GM13977 (cell line): ENCODE measurements at regions not wholly inside any gene's neighbourhood (a gene's known extent, or its start where the extent isn't known, plus 50 kb on each side); places are given as distances from the start of the nearest gene placed in this dataset.

ENCODE experiments used
- DNase-seq: peaks from one replicate; pipeline ENCODE4 v3.0.0; 2012; ENCODE audit warnings: low spot score
- in situ Hi-C: fragments of 300-500 bp; cut with MboI; formaldehyde crosslinking; loops from one replicate; pipeline ENCODE4 v1.12.0; 2022; ENCODE audit warnings: low sequenced_read_pairs, low pct_unique_long_range_greater_than_20kb, mixed read lengths, inconsistent platforms; ENCODE audit not compliant: unreplicated experiment
- TF ChIP-seq, protein P1 (sequence below): IDR thresholded peaks from 2 replicates; pipeline ENCODE4 v1.5.1; 2012; ENCODE audit warnings: mild to moderate bottlenecking, control low read depth; ENCODE audit not compliant: insufficient read depth; ENCODE audit errors: extremely low read depth, missing control alignments

DNA sequence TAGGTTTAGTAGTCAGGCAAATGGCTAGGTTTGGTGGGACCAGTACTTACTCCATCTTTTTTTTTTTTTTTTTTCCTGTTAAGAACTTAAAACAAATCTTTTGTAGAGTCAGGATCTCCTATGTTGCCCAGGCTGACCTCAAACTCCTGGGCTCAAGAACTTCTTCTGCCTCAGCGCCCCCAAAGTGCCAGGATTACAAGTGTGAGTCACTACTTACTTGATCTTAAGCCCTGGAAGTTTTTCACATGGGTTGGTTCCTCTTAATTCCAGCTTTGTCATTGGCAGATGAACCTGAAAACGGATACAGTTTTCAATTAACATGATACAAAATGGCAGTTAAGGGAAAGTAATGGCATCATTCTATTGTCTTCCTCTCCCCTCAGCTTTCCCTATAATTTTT is 179.4 kb upstream of the JAG1 start:
- TF ChIP-seq, protein P1, sequence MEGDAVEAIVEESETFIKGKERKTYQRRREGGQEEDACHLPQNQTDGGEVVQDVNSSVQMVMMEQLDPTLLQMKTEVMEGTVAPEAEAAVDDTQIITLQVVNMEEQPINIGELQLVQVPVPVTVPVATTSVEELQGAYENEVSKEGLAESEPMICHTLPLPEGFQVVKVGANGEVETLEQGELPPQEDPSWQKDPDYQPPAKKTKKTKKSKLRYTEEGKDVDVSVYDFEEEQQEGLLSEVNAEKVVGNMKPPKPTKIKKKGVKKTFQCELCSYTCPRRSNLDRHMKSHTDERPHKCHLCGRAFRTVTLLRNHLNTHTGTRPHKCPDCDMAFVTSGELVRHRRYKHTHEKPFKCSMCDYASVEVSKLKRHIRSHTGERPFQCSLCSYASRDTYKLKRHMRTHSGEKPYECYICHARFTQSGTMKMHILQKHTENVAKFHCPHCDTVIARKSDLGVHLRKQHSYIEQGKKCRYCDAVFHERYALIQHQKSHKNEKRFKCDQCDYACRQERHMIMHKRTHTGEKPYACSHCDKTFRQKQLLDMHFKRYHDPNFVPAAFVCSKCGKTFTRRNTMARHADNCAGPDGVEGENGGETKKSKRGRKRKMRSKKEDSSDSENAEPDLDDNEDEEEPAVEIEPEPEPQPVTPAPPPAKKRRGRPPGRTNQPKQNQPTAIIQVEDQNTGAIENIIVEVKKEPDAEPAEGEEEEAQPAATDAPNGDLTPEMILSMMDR = no peak
- in situ Hi-C loops = no loop called here
- no peak for DNase-seq

GRCh38 chr20:10853731-10854130 is 179.9 kb upstream of the JAG1 start:
- TF ChIP-seq, protein P1 = no peak
- DNase-seq = no peak
- in situ Hi-C loops = no loop called here

DNA sequence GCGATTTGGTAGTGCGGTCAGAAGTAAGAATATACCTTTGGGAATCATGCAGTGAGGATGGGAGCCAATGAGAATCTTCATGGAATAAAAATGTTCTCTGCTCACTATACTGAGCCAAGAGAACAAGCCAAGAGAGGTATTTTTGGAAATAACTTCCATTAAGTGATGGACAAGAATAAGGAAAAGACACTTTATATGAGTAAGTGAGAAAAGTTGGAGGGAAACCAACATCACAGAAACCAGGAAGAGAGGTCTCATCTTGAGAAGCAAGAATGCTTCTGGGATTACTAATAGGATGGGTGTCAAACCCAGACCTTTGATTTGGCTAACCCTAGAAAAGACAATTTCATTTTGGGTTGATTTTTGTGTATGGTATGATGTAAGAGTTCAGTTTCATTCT is 181.2 kb upstream of the JAG1 start:
- TF ChIP-seq, protein P1 = no peak
- no peak for DNase-seq
- in situ Hi-C loops = no loop called here

- DNase-seq = no peak
- in situ Hi-C loops = no loop called here
- TF ChIP-seq, protein P1 = no peak
Measured at GRCh38 chr20:10855778-10856177, 182.0 kb upstream of the JAG1 start.

GRCh38 chr20:10856237-10857015 is 182.6 kb upstream of the JAG1 start:
- DNase-seq = no peak
- TF ChIP-seq, protein P1 = no peak
- in situ Hi-C loops = no loop called here

GRCh38 chr20:10857352-10858070 is 183.7 kb upstream of the JAG1 start:
- in situ Hi-C loops = no loop called here
- DNase-seq = no peak
- TF ChIP-seq, protein P1 = no peak
